ENCODE measurements at regions not wholly inside any gene's neighbourhood (a gene's known extent, or its start where the extent isn't known, plus 50 kb on each side); places are given as distances from the start of the nearest gene placed in this dataset.
"Not testable (repeated sequence)": the region's sequence is repeated elsewhere in the genome, so short reads cannot be mapped to it uniquely, and the experiment has no call there.

DNA sequence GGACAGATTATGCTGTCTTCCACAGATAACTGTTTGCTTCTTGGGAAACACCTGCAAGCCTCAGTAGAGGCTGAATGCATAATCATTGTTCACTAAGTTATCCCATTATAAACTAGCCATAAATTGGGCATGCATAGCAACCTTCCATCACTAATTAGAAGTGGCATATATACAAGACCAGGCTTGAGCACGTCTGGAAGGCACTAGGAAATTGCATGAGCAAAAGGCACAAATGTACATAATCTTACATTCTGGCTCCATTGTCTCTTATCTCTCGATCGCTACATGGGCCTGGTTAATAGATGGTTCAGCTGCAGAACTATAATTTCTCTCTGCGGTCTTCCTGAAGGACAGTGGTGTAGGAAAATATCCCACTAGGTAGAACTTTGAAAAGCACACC, 679.2 kb downstream of the RPL10L start:
- no peak for FAIRE-seq

DNA sequence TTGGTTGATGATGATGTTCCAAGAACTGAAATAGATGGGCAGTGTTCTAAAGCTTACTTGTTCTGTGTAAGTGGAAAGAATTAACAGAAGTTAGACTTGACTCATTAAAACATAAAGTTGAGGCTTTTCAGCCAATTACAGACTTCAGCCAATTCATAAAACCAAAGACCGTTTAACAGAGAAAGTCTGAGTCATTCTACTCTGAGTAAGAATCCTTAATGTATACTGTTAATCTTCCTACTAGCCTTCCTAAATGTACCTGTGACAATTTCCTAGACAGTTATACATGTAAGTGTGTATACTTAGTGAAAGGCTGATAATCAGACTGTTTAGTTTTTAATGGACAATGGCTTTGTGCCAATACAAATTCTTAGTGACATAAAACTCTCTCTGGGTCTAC, 681.0 kb downstream of the RPL10L start:
- FAIRE-seq, result no peak

DNA sequence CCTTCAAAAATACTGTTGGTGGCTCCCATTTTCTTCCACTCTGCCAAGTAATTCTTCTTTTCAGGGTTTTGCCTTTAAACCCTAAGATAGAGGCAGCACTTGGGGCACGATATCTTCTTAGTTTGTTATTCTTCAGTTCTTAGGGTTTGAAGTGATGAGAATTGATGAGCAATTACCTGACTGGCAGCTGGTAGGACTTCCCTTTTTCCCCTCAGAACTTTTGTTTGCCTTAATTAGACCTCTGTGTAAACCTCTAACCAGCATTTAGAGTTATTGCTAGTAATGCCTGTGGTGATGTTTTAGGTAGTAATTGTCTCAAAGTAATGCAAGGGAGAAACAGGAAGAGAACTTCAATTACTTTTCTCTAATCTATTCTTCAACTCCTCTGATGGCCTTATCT, 683.5 kb downstream of the RPL10L start:
- FAIRE-seq, result no peak

DNA sequence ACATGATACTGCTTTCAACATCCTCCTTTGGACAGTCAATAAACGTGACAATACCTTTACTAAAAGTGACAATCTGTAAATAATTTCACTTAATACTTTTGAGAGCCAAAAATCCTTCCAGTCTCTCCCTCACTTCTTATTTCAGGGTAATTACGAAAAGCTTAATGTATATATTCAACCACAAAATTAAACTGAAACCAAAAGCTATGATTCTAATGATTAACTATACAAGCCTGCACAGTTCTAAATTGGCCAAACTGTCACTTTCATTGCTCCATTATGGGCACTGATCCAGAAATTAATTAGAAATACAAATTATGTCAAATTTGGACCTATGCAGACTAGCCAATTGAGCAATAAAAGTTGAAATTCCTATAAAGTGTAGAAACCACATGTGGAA, 696.5 kb upstream of the MIS18BP1 start:
- FAIRE-seq, result no peak

DNA sequence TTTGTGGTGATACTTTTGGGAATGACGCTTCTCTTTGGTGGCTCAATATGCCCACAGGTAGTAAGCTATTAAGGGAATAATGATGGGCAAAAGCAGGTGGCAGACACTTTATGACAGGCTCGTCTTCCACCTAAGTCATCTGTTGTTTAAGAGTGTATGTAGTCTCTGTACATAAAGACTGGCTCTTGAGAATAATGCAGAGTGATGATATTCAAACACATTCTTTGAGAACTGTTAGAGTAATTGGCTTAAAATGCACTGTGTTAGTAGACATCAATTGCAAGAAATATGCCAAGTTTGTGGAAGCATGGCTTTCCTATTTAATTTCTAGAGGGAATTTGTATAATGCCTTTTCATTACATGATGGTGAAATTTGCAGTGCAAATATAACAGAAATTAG, 694.8 kb upstream of the MIS18BP1 start:
- no peak for FAIRE-seq

DNA sequence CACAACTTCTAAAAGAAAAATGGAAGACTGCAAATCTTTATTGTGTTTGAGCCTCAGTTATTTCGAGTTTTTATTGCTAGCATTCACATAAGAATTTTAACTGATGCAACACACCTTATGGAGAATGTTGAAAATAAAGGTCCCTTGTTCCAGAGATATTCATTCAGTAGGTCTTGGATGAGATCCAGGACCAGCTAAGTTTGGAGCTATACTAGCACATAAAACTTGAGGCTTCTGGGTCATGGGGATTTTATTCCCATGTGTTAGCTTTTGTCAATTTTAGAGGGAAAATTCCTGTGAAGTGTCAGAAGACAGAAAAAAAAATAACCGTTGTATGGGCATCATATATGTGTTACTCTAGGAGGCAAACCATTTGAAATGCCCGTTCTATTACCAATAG, 693.2 kb upstream of the MIS18BP1 start:
- FAIRE-seq, result no peak

DNA sequence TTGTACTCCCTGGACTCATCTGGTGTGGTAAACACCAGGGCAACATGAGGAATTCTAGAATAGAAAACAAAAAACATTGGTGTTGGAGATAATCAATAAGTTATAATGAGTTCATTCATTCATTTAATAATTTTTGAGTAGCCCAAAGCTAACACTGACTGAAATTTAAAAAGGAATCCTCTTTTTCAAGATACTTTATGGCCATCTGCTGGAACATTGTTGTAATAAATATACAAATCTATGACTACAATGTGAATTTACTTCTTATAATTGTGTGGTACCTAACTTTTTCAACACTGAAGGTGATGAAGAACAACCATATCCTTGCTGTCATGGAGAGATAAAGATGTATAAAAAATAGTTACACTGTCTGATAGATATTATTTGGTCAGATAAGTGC, 687.3 kb upstream of the MIS18BP1 start:
- FAIRE-seq, result no peak

DNA sequence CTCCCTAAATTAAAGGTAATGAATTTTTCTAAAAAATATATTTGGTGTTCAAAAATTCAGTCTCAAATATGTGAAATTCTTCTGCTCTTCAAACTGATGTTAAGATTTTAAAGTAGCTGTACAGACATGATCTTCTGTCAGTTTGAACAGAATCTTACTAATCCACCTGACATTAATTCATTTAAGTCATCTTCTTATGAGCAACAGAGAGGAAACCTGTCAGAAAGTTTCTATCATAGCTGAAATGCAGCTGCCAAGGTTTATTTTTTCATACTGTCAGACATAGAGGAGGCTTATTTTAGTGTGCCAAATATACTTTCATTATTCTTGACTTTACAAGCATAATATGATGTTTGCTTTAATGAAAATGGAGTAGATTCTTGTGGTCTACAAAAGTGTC, 686.6 kb upstream of the MIS18BP1 start:
- no peak for FAIRE-seq

DNA sequence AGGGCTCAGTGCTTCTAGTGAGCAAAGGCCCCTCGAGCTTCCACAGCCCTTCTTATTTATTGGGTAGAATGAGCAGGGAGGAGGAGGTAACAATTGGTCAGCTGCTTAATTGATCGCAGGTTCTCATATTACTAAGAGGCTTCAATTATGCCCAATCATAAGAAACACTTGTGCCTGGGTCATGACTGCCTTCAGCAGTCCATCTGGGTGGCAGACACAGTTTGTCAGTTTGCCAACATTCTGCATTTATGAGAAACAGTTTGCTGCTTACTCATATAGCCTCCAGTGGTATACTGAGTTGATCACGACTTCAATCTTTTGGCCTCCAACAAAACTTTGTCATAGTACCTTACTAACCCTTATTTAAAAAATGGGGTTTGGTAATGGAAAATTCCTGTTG, 667.0 kb upstream of the MIS18BP1 start:
- not testable (repeated sequence) for FAIRE-seq

DNA sequence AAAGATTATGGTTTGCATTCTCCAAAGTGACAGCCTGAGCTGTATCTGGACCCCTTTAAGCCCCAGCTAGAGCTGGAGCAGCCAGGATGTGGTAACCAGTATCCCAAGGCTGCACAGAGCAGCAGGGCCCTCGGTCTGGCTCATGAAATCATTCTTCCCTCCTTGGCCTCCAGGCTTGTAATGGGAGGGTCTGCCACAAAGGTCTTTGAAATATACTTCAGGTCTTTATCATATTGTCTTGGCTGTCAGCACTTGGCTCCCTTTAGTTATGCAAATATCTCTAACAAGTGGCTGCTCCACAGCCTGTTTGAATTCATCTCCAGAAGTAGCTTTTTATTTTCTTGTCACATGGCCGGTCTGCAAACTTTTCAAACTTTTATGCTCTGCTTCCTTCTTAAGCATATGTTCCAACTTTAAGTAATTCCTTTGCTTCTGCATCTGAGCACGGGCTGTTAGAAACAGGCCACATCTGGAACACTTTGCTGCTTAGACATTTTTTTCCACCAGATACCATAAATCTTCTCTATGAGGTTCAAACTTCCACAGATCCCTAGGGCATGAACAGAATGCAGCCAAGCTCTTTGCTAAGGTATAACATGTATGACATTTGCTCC, 663.4 kb upstream of the MIS18BP1 start:
- FAIRE-seq, result peak; percentile 94

DNA sequence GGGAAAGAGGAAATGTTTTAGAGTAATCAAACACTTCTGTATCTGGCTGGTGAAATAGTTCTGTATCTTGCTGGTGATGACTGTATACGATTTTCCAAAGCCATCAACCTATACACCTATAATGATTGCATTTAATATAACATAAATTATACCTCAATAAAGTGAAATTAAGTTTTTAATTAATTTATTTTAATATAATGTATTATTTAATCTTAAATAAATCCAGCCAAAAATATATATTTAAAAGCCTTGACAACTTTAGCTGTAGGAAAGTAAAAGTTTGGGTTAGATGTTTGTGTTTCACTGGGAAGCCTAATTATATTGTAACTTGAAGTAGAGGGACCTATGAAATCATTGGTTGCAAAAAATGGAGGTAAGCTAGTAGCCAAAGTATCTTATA, 654.8 kb upstream of the MIS18BP1 start:
- no peak for FAIRE-seq

DNA sequence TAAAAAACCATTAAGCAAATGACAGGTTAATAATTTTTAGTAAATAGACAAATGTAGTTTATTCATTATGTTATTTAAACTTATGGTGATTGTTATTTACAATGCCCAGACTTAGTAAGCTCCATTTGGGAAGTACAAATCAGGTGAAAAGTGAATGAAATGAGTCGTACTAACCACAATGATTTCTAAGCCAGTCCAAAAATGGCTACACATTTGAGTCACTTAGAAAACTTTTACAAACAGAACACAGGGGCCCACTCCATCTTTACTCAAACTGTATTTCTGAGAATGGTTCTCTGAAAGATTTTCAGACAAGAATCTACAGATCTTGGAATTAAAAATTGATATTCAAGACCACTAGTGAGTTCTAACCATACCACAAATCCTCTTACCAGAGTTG, 653.3 kb upstream of the MIS18BP1 start:
- FAIRE-seq, result no peak

DNA sequence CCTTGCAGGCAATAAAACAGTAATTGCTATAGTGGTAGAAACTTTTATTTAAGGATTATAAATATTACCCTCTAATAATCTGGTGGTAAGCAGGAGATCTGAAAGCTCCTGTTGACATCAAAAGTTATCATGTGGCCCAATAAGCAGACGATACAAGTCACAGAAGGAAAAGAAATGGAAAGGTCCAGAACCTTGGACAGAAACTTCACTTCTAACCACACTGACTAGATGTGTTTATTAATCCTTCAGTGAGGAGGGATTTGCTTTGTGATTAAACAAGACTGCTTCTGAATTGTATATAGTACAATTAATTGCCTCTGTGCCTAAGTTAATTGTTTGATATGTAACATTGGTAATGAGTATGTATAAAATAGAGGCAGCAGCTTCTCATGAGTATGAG, 652.7 kb upstream of the MIS18BP1 start:
- FAIRE-seq, result no peak

DNA sequence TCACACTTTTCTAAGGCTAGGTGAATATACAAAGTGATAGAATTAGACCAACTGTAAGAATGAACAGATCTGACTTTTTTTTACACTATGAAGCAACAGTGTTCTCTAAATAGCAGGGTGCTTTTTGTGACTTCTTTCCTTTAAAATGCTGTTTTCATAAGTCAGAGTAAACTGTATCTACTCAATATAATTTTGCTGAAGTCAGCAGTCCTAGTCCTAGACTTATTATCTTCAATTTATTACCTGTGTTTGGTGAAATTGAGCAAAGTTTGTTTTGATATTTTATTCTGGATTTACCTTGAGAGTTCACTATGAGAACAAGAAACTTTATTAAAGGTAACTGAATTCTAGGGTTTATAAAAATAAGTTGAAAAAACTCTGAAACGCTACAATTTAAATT, 651.3 kb upstream of the MIS18BP1 start:
- FAIRE-seq, result no peak

DNA sequence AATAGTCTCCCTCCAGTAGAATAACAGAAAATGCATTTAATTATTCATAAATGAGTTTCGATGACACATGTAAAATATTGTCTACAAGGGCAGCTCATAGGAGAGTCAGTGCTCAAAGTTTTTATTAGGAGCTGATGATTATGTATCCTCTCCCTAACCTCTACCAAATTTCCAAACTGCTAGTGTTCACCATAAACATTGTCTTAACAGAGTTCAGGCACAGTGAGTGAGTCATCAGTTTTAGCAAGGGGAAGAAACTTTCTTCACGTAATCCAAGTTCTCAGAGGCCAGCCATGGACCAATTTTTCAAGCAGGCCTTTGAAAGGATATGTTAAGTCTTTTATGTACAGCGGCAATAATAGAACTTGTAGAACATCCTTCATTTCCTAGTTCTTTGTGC, 649.2 kb upstream of the MIS18BP1 start:
- no peak for FAIRE-seq

DNA sequence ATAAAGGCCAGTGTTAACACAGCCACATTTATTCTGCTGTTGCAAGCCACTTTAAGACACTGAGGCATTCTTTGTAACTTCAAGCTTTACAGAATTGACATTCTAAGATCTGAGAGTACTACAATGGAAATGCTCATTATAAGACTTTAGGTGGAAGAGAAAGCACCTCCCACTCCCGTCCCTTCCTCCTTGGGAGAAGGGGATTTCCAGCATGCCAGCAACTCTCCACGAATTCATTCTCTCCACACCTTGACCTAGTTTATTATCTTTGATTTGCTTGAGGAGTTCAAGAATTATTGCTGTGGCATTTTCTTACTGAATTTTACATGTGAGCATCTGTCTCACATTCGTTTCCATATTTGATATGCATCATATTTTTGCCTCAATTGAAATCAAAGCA, 644.4 kb upstream of the MIS18BP1 start:
- FAIRE-seq, result no peak

DNA sequence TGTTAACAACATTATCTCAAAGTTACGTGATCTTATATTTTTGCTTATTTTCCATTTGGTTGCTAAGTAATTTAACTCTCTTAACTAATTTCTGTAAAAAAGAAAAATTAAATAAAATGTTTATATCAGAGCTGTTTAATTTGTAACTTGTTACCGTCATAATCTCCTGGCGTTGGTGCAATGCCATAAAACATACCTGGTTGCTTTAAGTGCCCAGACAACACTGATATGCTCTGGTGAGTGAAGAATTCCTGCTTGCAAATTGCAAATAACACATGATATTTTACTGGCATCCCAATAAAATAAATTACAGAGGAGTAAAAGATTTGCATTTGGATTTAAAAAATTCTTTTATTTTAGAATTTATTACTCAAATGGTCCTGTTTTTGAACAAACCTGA, 640.1 kb upstream of the MIS18BP1 start:
- FAIRE-seq, result peak; percentile 83

DNA sequence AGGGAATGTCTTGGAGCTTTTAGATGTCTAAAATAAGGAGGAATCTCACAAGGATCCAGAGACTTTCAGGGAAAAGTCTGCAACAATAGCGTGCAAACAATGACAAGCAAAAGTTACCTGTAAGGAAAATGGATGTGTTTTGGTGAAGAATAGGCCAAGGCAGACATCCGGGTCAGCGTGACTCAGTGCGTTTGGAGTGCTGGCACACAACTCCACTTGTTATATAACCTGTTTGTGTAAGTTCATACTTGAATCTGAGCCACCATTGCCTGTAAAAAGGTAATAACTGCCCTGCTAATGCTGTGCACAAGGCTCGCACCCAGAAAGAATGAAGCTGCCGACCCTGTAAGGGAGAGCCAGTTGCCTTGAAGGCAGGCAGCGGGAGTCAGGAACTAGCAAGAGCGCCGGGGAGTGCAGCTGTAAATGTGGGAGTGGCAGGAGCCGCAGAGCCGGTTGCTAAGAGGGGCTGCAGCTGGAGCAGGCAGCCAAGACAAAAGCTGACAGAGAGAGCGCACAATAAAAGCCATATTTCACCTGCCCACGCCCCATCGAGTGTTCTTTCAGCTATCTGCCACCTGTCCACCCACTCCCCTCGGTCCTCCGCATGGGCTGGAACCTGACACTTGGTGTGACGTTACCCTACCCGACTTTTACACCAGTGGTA, 638.5 kb upstream of the MIS18BP1 start:
- peak; percentile 53 for FAIRE-seq

DNA sequence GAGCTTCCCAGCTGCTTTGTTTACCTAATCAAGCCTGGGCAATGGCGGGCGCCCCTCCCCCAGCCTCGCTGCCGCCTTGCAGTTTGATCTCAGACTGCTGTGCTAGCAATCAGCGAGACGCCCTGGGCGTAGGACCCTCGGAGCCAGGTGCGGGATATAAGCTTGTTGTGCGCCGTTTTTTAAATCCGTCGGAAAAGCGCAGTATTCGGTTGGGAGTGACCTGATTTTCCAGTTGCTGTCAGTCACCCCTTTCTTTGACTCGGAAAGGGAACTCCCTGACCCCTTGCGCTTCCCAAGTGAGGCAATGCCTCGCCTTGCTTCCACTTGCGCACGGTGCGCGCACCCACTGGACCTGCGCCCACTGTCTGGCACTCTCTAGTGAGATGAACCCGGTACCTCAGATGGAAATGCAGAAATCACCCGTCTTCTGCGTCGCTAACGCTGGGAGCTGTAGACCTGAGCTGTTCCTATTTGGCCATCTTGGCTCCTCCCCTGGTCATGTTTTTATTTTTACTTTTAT, 635.8 kb upstream of the MIS18BP1 start:
- FAIRE-seq, result not testable (repeated sequence)

DNA sequence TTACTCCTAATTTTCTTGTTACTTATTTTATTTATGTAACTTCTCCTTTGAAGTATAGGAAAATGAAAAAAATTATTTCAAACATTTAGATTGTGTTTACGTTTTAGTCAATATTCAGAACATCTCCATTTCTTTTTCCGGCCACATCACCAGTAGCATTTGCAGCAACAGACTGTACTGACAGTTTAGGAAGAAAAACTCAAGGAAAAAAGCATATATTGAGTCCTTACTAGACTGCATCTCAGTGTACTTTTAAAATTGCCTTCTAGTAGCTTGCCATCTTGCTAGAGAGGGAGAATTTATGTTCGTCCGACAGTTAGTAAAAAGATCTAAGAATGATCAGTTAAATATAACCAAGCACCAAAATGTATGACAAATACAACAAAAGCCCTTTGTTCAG, 625.0 kb upstream of the MIS18BP1 start:
- FAIRE-seq, result no peak

DNA sequence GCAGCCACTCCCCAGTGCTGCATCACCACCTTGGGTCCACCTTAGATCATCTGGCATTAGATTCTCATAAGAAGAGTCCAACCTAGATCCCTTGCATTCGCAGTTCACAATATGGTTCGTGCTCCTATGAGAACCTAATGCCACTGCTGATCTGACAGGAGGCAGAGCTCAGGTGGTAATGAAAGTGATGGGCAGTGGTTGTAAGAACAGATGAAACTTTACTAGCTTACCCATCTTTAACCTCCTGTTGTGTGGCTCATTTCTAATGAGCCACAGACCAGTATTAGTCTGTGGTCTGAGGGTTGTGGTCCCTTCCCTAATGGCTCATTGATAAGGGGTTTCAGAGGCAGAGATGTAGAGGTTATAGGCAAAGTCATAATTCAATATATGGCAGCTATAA, 615.9 kb upstream of the MIS18BP1 start:
- FAIRE-seq, result no peak

DNA sequence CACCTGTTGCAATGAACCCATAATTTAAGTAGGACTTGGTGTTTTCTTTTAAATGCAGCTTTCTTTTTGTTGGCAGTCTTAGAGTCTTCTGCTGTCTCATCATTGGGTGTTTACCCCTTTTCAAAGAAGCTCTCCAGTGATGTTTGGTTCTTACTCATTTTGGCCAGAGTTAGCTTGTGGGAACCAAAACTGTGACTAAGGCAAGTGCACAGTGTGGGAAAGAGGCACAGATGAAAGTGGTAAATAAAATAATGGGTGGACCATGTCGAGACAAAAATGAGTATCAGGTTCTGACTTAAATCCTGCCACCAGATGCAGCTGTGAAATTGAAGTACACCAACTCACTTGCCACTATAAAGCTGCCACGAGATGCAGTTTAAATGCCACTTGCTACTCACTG, 615.4 kb upstream of the MIS18BP1 start:
- no peak for FAIRE-seq

DNA sequence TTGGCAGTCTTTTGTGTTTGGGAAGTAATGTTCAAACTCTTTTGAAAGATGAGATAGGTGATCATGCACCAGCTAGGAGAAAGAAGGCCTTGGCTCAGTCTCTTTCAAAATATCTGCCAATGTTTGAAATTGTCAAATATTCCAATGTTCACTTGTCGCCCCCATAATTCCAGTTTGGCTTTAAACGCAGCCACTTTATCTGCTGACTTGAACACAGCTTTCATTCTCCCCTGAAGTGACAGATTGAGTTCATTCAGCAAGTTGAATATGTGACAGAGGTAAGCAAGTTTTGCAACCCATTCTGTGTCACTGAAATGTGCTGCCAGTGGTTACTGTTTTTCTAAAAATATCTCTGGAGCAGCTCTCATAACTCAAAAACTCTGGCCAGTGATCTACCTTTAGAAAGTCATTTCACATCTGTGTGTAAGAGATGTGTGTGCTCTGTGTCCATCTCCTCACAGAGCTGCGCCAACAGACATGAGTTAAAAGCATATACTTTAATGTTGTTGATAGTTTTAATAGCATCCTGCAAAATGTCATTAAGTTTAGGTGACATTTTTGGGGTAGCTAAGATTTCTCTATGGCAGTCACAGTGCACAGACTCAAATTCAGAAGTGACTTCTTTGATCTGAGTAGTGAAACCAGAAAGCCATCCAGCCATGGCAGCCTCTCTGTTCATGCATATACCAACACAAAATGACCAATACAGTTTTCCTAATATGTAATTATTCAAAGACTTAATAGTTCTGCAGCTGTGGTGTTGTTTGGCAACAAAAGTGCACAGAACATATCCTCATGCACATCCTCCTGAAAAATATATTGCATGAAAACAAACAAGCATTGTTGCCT, 614.3 kb upstream of the MIS18BP1 start:
- FAIRE-seq, result no peak

DNA sequence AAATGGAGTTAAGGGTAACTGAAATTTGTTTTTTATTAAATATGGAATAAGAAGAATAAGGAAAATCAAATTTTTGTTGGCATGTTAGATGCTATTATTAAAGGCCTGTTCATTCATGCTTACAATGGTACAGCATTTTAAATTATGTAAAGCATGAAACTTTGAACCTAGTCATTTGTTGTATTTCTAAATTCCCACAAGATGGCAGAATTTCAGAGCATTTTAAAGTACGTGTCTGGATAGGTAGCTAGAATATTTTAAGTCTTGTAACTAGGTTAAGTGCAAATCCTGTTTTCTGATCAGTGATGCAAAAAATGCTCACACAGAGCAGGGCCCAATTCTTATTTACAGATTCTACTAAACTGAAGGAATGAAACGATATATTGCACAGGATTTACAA, 585.6 kb upstream of the MIS18BP1 start:
- FAIRE-seq, result peak; percentile 87

Data from endometrium (tissue), 2 donors.